ENCODE measurements at regions not wholly inside any gene's neighbourhood (a gene's known extent, or its start where the extent isn't known, plus 50 kb on each side); places are given as distances from the start of the nearest gene placed in this dataset.
"Not testable (repeated sequence)": the region's sequence is repeated elsewhere in the genome, so short reads cannot be mapped to it uniquely, and the experiment has no call there.

GRCh38 chr9:115804206-115804605 lies 349.4 kb upstream of the PAPPA start:
- no peak for DNase-seq (ENCODE audit: low read depth)

DNA sequence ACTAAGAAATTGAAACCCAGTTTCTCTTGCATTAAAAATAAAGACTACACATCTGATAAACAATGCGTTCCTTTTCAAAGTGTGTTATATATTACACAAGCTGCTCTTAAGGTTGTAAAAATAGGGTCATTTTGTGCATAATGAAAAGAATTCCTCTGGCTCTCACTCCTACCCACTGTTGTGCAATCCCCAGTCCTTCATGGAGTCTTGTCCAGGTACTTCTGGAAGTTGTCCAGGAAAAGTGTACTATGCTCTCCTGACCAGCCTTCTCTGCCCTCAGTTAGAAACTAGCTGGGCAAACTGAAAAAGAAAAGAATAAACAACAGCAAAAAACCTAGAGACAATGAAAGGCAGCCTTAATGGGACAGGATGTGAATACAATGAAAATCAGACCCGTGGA lies 345.5 kb upstream of the PAPPA start:
- no peak for DNase-seq (ENCODE audit: low read depth)

DNA sequence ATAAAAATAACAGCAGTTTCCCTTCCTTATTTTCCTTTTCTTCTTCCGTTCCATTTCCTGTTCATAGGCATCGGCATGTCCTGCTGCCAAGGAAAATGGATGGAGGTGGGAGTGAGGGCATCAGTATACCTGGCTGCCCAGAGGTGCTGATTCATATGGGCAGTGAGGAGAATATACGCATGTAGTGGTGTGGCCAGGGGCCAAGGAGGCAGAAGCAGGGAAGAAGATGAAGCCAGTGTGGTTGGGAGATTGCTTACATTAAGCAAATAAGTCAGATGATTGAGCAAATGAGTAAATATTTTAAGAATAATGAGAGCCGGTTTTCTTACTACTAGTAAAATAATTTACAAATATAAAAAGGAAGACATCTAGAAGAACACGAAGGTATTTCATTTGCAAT lies 344.9 kb upstream of the PAPPA start:
- DNase-seq (ENCODE audit: low read depth) = no peak

DNA sequence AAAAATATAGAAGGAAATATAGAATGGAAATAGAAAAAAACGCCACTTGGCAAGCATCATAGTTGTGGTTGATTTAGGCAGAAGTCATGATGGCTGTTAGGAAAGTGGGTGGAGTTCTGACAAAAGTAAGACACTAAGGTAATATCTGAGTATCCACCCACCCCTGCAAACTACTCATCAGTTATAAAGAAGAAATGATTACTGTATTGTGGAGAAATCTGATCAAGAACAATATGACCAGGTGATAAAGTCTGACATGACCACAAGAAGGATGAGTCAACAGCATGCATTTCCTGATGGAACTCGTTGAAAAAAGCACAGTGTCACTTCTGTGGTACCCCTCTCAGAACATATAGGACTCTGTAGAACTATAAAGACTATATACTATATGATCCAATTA lies 343.4 kb upstream of the PAPPA start:
- DNase-seq (ENCODE audit: low read depth) = no peak

GRCh38 chr9:115814081-115814480 lies 339.5 kb upstream of the PAPPA start:
- no peak for DNase-seq (ENCODE audit: low read depth)

DNA sequence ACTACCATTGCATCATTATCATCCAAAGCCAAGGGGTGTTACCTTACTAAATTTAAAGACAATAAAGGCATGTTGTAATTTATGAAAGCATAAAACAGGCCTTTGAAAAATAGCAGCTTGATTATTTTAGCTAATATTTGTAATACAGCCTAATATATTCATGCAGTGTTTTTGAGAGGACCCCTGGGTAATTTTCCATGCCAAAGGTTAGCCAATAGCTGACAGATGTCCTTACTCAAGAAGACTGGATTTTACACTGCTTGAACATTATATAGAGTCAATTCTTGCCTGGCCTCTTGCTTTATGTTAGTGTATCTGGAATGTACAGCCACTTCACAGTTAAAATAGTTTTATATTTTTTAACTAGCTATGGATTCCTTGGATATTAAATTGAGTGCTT lies 337.8 kb upstream of the PAPPA start:
- no peak for DNase-seq (ENCODE audit: low read depth)

DNA sequence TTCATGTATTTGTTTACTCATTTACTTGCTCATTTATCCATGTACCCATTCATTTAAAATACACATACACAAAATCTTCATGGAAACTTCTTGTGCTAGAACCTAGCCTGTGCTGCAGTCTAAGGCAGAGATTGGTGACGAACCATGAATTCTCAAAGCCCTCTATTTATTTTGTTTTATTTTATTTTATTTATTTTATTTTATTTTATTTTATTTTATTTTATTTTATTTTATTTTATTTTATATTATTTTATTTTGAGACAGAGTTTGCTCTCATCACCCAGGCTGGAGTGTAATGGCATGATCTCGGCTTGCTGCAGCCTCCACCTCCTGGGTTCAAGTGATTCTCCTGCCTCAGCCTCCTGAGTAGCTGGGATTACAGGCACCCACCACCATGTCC lies 334.9 kb upstream of the PAPPA start:
- not testable (repeated sequence) for DNase-seq (ENCODE audit: low read depth)

- no peak for DNase-seq (ENCODE audit: low read depth)
Measured at GRCh38 chr9:115832031-115832430, 321.6 kb upstream of the PAPPA start.

- DNase-seq (ENCODE audit: low read depth) = no peak
Measured at GRCh38 chr9:115837618-115838017, 316.0 kb upstream of the PAPPA start.

GRCh38 chr9:115838417-115838816 lies 315.2 kb upstream of the PAPPA start:
- DNase-seq (ENCODE audit: low read depth) = no peak

DNA sequence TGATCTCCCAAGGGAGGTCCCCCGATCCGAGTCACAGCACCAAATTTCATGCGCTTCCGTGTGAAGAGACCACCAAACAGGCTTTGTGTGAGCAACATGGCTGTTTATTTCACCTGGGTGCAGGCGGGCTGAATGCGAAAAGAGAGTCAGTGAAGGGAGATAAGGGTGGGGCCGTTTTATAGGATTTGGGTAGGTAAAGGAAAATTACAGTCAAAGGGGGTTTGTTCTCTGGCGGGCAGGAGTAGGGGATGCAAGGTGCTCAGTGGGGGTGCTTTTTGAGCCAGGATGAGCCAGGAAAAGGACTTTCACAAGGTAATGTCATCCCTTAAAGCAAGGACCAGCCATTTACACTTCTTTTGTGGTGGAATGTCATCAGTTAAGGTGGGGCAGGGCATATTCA lies 309.2 kb upstream of the PAPPA start:
- DNase-seq (ENCODE audit: low read depth) = not testable (repeated sequence)

GRCh38 chr9:115845648-115846312 lies 307.8 kb upstream of the PAPPA start:
- DNase-seq (ENCODE audit: low read depth) = no peak

DNA sequence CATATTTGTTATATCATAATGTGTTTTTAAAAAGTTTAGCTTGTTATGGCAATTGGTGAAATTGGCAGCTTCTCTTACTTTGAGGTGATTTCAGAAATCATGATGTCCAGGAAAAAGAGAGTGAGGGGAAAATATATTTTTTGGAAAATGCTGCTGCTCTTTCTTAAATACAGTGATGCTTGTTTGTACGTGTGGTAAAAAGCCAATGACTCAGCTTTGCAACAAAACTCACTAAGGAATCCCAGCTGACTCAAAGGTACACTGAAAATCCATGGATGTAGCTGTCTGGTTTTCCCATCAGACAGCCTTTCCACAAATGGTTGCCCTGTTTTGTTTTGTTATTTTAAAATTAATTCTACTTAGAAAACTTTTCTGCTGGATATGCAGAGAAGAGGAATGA lies 306.4 kb upstream of the PAPPA start:
- no peak for DNase-seq (ENCODE audit: low read depth)

- DNase-seq (ENCODE audit: low read depth) = no peak
Measured at GRCh38 chr9:115849679-115850412, 303.7 kb upstream of the PAPPA start.

GRCh38 chr9:115850548-115851304 lies 302.9 kb upstream of the PAPPA start:
- DNase-seq (ENCODE audit: low read depth) = no peak

- DNase-seq (ENCODE audit: low read depth) = no peak
Measured at GRCh38 chr9:115855458-115856133, 298.0 kb upstream of the PAPPA start.

- not testable (repeated sequence) for DNase-seq (ENCODE audit: low read depth)
Measured at GRCh38 chr9:115858421-115858820, 295.2 kb upstream of the PAPPA start.

DNA sequence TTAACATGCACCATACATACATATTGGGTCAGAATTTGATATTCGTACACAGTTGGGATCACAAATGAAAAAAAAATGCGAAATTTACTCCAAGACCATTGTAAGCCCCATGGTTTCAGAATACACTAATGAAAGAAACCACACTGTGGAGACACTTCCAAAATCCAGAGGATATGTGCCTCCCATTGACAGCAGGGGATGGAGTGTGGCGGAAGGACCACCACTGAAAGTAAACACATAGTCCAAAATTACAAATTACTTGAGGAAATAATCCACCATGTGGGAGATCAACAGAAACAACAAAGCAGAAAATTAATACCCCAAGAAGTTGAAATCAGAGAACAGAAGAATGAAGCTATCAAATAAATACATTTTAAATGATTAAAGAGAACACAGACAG lies 291.6 kb upstream of the PAPPA start:
- DNase-seq (ENCODE audit: low read depth) = no peak

DNA sequence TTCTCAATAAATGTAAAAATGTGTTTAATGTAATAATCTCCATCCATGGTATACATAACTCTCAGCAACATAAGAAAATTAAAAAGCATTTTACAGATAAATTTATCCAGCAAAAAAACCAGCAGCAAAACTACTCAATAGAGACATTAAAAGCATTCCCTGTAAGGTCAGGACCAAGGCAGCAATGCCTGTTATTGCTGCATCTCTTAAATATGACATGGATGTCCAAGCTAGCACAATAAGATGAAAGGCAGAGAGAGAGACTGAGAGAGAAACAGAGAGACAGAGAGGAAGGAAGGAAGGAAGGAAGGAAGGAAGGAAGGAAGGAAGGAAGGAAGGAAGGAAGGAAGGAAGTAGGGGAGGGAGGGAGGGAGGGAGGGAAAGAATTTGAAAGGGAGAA lies 289.0 kb upstream of the PAPPA start:
- DNase-seq (ENCODE audit: low read depth) = no peak

GRCh38 chr9:115867326-115867725 lies 286.3 kb upstream of the PAPPA start:
- no peak for DNase-seq (ENCODE audit: low read depth)

GRCh38 chr9:115877852-115878438 lies 275.6 kb upstream of the PAPPA start:
- no peak for DNase-seq (ENCODE audit: low read depth)

- no peak for DNase-seq (ENCODE audit: low read depth)
Measured at GRCh38 chr9:115879451-115879850, 274.1 kb upstream of the PAPPA start.

Data from stimulated activated CD8-positive, alpha-beta memory T cell treated with anti-CD3 and anti-CD28 coated beads, Interleukin-4, amount 100 ng/mL, for 24 hours (primary cell).